ENCODE measurements at regions not wholly inside any gene's neighbourhood (a gene's known extent, or its start where the extent isn't known, plus 50 kb on each side); places are given as distances from the start of the nearest gene placed in this dataset.
"Not testable (repeated sequence)": the region's sequence is repeated elsewhere in the genome, so short reads cannot be mapped to it uniquely, and the experiment has no call there.

- DNase-seq: no peak
Observed at GRCh38 chr9:86600977-86601376, 246.8 kb upstream of the TUT7 start.

DNA sequence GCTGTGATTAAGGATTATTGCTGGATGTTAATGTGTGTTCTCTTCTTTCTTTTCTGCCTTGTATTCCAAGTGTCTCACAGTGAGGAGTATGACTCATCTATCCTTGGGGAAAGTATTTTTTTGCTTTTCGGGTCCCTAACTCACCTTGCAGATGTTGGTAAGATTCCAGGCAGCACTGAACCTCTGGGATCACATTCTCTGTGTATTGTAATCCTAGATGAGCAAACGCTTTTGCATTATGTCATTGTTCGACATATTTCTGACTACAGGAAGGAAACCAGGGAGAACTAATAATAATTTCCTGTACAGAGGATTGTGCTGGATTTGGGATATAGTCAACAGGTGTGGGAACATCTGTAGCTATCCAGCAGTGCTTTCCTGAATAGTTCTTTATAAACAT, 246.1 kb upstream of the TUT7 start:
- DNase-seq: no peak

- no peak for DNase-seq
Observed at GRCh38 chr9:86599561-86599960, 245.4 kb upstream of the TUT7 start.

DNA sequence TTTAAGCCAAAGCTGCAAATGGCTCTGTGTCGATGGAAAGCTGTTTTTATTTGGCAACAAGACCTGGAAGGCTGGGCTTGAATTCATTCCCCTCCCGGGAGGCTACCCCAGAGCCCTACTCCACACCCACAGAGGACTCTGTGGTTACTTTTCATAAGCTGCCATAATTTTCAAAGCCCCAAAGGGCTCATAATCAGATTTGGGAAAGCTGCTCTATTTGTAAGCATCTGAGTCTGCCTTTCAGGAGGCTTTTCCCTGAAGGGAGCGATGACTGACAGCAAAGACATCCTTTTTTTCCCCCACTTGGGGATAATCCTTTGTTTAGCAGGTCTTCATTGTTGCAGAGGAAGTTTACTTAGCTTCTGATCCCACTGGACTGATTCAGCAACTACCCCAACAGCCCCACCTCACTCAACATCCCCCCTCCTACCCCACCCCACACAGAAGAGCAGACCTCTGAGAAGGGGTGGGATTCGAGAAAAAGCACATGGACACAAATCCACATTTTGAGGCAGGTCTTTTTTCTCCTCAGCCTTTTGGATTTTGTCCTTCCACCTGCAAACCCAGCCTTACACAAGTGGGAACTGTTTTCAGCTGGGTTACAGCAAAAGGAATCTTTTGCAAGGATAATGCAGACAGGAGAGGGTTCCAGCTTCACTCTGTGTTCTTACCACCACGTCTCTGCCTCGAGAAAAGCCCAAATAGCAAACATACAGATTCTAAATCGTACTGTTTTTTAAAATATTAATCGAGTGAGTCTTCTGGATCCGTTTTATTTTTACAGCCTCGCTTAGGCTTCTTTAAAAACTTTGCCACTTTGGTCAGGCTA, 244.4 kb upstream of the TUT7 start:
- DNase-seq: no peak

- no peak for DNase-seq
Observed at GRCh38 chr9:86594724-86595123, 240.5 kb upstream of the TUT7 start.

DNA sequence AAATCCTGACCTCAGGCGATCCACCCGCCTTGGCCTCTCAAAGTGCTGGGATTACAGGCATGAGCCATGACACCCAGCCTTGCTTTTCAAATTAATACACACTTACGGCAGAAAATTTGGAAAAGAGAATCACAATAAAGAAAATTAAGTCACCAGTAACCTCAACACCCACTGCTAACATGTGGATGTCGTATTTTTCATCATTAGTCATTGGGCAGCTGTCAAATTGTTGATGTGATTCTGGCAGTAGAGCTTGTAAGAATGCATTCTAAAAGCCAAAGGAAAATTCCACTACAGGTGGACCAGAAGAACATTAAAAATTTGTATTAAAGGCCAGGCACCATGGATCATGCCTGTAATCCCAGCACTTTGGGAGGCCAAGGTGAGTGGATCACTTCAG, 237.3 kb upstream of the TUT7 start:
- no peak for DNase-seq

- DNase-seq: no peak
Observed at GRCh38 chr9:86589730-86590129, 235.5 kb upstream of the TUT7 start.

DNA sequence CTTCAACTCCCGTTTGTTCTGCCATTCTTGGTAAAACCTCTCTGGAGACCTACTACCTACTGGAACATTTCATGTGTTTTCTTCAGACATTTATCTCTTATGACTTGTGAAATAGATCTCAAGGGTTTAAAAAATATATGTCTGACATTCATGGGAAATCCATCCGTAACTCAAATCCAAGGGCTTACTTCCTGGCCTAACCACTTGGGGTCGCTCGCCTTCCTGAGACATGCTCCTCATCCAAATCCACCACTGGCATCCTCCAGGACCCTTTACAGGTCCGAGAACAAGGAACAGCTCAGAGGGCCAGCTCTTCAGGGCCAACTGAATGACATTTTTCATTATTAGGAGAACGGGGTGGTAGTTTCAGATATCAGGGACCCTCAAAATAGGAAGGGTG, 235.1 kb upstream of the TUT7 start:
- no peak for DNase-seq

GRCh38 chr9:86586144-86586494, 231.9 kb upstream of the TUT7 start:
- no peak for DNase-seq

- DNase-seq: no peak
Observed at GRCh38 chr9:86585422-86586143, 231.4 kb upstream of the TUT7 start.

GRCh38 chr9:86580688-86581087, 226.5 kb upstream of the TUT7 start:
- DNase-seq: no peak

GRCh38 chr9:86578722-86579121, 224.5 kb upstream of the TUT7 start:
- no peak for DNase-seq

DNA sequence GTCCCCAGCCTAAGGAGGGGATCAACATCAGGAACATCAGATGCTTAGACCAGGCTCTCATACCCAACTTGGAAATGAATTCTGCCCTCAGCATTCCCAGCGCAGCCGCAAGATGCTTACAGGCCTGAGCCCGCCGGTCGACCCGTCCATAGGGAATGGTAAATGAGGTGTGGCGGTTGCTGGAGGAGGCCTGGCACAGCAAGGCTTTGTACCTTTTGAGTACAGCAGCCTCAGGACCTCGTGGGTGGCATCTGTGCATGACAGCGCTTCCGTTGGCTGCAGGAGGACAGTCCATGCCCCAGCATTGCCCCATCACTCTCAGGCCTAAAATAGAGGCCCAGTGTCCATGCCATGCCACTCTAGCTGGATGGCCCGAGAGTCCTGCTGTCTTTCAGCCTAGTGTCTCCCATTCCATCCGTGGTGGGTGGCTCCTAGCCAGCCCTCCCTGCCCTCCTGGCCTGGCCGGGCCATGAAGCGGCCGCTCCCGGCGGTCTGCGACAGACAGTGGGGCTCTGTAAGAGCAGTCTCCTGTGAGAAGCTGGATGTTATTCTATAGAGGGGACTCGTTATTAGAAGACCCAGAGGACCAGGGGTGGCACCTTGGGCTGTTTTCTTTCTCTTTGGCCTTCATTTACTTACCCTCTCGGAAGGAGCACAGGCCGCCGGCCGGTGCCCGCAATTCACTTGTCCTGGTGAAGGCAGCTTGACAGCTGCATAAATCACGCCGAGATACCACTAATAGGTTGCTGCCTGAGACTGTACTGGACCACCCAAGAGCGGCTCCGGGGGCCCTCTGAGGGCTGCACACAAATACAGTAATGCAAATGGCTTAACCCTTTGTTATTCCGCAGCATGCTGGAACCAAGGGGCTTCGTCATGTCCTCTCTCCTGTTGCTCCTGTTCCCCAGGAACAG, 223.5 kb upstream of the TUT7 start:
- no peak for DNase-seq

DNA sequence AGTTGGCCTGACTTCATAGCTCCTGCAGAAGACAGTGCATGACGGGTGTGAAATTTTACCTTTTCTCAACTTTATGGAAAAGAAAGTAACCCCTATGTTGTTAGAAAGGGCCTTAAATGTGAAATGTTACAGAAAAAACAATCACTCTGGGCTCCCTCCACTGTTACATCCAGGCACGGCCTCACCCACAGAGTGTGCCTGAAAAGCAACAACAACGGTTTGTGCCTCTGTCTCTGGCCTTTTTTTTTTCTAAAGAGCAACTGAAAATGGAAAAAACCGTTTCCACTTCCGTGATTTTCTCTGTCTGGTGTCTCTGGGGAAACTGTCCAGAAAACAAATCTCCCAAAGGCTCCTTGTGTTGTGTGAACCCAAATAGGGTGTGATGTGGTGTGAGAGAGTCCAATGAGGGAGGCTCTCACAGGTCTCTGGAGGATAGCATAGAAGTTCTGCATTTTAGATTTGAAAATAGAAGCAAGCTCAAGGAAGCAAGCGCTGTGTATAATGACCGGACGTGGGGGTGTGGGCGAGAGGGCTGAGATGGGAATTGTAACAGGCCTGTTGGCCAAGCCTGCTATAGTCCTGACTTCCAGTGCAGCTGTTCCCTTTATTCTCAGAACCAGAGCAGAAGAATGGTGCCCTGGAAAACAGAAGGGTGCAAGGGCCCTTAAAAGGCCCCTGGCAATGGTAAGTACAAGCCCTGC, 221.8 kb upstream of the TUT7 start:
- no peak for DNase-seq

DNA sequence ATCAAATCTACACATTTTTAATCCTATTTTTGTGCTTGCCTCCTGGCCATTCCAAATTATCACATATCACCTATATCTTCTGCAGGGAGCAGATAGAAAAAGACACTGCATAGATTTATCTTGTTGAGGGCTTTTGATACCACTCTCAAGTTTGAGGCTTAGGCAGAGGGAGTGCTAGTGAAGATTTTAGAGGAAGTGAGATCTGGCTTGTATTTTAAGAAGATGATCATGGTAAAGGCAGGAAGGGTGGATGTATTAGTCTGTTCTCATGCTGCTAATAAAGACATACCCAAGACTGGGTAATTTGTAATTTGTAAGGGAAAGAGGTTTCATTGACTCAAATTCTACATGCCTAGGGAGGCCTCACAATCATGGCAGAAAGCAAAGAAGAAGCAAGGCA, 220.9 kb upstream of the TUT7 start:
- DNase-seq: no peak

DNA sequence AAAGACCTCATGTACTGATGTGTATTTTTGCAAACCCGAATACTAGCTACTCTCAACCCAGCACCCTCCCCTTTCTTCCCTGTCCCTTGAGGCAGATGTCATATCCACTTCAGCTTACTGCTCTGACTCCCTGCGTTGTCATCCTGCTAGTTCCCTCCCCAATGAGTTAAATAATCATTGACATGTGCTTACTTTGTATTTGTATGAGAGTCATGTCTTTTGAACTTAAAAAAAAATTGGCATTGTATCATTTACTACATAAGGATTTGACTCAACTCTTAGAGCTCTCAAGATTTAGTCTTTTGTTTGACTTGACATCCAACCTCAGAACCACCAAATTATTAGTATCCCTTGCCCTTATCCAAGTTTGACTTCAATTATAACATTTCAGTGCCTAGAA, 219.7 kb upstream of the TUT7 start:
- no peak for DNase-seq

- no peak for DNase-seq
Observed at GRCh38 chr9:86572904-86573303, 218.7 kb upstream of the TUT7 start.

- not testable (repeated sequence) for DNase-seq
Observed at GRCh38 chr9:86565603-86566002, 211.4 kb upstream of the TUT7 start.

GRCh38 chr9:86563936-86564335, 209.7 kb upstream of the TUT7 start:
- DNase-seq: no peak

DNA sequence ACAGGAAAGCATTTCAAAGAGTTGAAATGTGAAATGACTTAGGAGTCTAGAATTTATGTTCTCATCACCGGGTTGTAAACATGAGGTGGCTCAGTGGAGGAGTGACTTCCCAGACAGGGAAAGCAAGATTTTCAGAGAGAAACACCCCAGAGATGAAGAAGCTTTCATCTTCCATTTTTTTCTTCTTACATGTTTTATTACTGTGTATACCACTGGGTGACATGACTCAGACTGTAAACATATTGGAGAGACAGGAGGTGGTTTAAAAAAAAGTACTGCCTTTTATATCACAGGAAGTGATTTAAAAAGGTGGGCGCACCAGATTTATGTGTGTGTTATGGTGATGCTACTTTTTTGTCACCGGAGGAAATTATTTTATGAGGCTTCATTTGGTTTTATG, 209.1 kb upstream of the TUT7 start:
- no peak for DNase-seq

DNA sequence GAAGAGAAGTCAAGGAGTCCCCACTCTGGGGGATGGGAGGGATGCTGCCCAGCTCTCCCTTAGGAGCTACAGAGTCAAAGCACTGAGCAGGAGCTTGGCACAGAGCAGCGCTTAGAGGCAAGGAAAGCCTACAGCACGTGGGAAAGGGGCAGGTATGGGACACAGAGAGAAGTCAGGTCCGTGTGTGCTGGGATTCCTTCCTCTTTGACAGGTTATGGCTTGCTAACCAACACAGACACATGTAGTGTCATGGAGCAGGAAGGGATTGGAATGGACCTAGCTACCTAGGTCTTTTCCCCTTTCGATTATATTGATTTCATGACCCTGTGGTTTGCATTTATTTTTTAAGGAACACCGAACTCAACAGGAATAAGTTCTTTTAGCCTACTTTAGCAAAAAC, 208.5 kb upstream of the TUT7 start:
- DNase-seq: no peak

- DNase-seq: no peak
Observed at GRCh38 chr9:86557918-86558317, 203.7 kb upstream of the TUT7 start.
